GM23248 (cell line): ENCODE measurements at regions not wholly inside any gene's neighbourhood (a gene's known extent, or its start where the extent isn't known, plus 50 kb on each side); places are given as distances from the start of the nearest gene placed in this dataset.

ENCODE experiments used
- DNase-seq: peaks from one replicate; pipeline ENCODE4 v3.0.0-alpha.2; 2015
- H2AFZ ChIP-seq: fragments of 200-600 bp; sonication (generic); 2 replicates; pipeline ENCODE4 v1.6.1; 2016; ENCODE audit warnings: antibody characterized with exemption
- H3F3A ChIP-seq: fragments of 200-600 bp; sonication (generic); 2 replicates; pipeline ENCODE4 v1.6.1; 2016; ENCODE audit warnings: mild to moderate bottlenecking, antibody characterized with exemption, mixed run types; ENCODE audit not compliant: insufficient read depth
- H3K27ac ChIP-seq: fragments of 200-600 bp; sonication (generic); 2 replicates; pipeline ENCODE4 v1.5.1; 2016; ENCODE audit warnings: mild to moderate bottlenecking
- H3K27me3 ChIP-seq: fragments of 200-600 bp; sonication (generic); replicated peaks from 2 replicates; pipeline ENCODE4 v1.6.1; 2016; ENCODE audit warnings: mild to moderate bottlenecking; ENCODE audit not compliant: insufficient read depth
- H3K36me3 ChIP-seq: fragments of 200-600 bp; sonication (generic); 2 replicates; pipeline ENCODE4 v1.6.1; 2016; ENCODE audit warnings: low read depth, mild to moderate bottlenecking
- H3K4me1 ChIP-seq: fragments of 200-600 bp; sonication (generic); 2 replicates; pipeline ENCODE4 v1.6.1; 2016; ENCODE audit warnings: mild to moderate bottlenecking; ENCODE audit not compliant: insufficient read depth
- H3K4me2 ChIP-seq: fragments of 200-600 bp; sonication (generic); one replicate; pipeline ENCODE4 v1.6.1; 2016; ENCODE audit warnings: mild to moderate bottlenecking; ENCODE audit not compliant: unreplicated experiment
- H3K4me3 ChIP-seq: fragments of 200-600 bp; sonication (generic); 2 replicates; pipeline ENCODE4 v1.5.1; 2016; ENCODE audit warnings: mild to moderate bottlenecking
- H3K79me2 ChIP-seq: fragments of 200-600 bp; sonication (generic); 2 replicates; pipeline ENCODE4 v1.6.1; 2016; ENCODE audit warnings: mild to moderate bottlenecking; ENCODE audit not compliant: insufficient read depth
- H3K9ac ChIP-seq: fragments of 200-600 bp; sonication (generic); 2 replicates; pipeline ENCODE4 v1.6.1; 2016; ENCODE audit warnings: mild to moderate bottlenecking
- H3K9me2 ChIP-seq: fragments of 200-600 bp; sonication (generic); 2 replicates; pipeline ENCODE4 v1.6.1; 2016; ENCODE audit warnings: mixed run types, mild to moderate bottlenecking, moderate library complexity; ENCODE audit not compliant: insufficient read depth
- H3K9me3 ChIP-seq: fragments of 200-600 bp; sonication (generic); one replicate; pipeline ENCODE4 v1.6.1; 2017; ENCODE audit warnings: low read depth
- H4K20me1 ChIP-seq: fragments of 200-600 bp; sonication (generic); 2 replicates; pipeline ENCODE4 v1.6.0; 2016; ENCODE audit not compliant: insufficient read depth
- EZH2 ChIP-seq: fragments of 200-600 bp; sonication (generic); IDR thresholded peaks from 2 replicates; pipeline ENCODE4 v1.6.1; 2018; ENCODE audit warnings: antibody characterized with exemption, mild to moderate bottlenecking; ENCODE audit not compliant: insufficient read depth, poor library complexity, severe bottlenecking
- EZH2phosphoT487 ChIP-seq: fragments of 200-600 bp; sonication (generic); IDR thresholded peaks from 2 replicates; pipeline ENCODE4 v1.6.1; 2018; ENCODE audit warnings: antibody characterized with exemption, moderate library complexity, mild to moderate bottlenecking, low read depth; ENCODE audit not compliant: insufficient read depth
- WGBS, 2 experiments: methylation state at CpG; one replicate each; pipeline ENCODE4 v1.1.6; 2015 to 2017; ENCODE audit warnings: low lambda C conversion rate in 2 of 2, low coverage in 1 of 2; ENCODE audit errors: missing lambda C conversion rate in 2 of 2; 5-methylcytosine and 5-hydroxymethylcytosine counted together
- in situ Hi-C: fragments of 300-500 bp; cut with MboI; formaldehyde crosslinking; loops from 2 replicates; pipeline ENCODE4 v1.15.0; 2020

DNA sequence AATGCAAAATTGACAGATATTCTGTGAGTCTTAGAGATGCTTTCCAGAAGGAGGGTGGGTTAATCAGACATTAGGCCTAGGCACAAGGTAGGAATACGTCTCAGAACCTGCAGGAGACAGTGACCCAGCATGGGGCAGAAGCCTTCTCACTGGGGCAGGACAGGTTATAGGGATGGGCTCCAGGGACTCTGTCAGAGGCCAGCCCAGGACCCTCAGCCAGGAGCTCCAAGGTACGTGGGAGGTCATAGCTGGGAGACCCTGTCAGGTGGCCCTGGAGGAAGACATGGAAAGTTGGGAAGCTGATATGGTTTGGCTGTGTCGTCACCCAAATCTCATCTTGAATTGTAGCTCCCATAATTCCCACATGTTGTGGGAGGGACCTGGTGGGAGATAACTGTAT is 450.4 kb downstream of the GADD45G start:
- H3K27me3 ChIP-seq = no peaks in the 10 kb centered on the region
- in situ Hi-C loops = no loop called here

DNA sequence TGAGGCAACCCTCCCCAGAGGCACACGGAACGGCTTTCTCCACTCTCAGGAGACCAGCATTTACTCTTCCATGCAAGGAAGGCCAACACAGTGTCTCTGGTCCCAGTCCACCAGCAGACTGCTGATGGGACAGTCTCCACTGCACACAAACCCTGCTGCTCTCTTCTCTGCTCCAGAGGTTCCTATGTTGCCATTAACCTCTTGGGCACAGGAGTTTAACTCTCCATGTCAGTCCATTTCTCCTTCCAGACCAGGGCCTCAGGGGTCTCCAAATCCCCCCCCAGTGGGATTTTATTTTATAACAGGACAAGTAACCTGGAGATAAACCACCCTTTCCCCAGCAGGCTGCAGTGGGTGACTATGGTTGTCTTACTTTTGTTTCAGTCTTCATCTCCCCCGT is 452.5 kb downstream of the GADD45G start:
- TF ChIP-seq EZH2 (no peak), EZH2phosphoT487 (no peak)
- Histone ChIP-seq H3K4me2 (no peak overlapping the region), H3K79me2 (no peaks in the 10 kb centered on the region), H3K4me3 (no peak overlapping the region), H2AFZ (no peak overlapping the region), H3F3A (no peaks in the 10 kb centered on the region), H4K20me1 (no peaks in the 10 kb centered on the region), H3K4me1 (no peaks in the 10 kb centered on the region), H3K9ac (no peak overlapping the region), H3K27ac (no peak overlapping the region), H3K9me2 (no peaks in the 10 kb centered on the region), H3K36me3 (no peaks in the 10 kb centered on the region), H3K27me3 (no peaks in the 10 kb centered on the region), H3K9me3 (no peaks in the 10 kb centered on the region)
- in situ Hi-C loops = no loop called here
- WGBS, 2 experiments = 19 to 32% methylated on average over 3 of the region's 3 CpGs
- DNase-seq = no peak

More for the DNA sequence above, 450.4 kb downstream of the GADD45G start:
- Histone ChIP-seq H2AFZ (no peak overlapping the region), H3K9ac (no peak overlapping the region), H3K27ac (no peak overlapping the region), H3K79me2 (no peaks in the 10 kb centered on the region), H4K20me1 (no peaks in the 10 kb centered on the region), H3K9me2 (no peaks in the 10 kb centered on the region), H3K4me2 (no peak overlapping the region), H3K4me3 (no peak overlapping the region), H3F3A (no peaks in the 10 kb centered on the region), H3K4me1 (no peaks in the 10 kb centered on the region), H3K36me3 (no peaks in the 10 kb centered on the region), H3K9me3 (no peaks in the 10 kb centered on the region)
- WGBS, 2 experiments = 33 to 40% methylated on average over 3 of the region's 3 CpGs
- no peak for TF ChIP-seq EZH2phosphoT487
- no peak for TF ChIP-seq EZH2
- no peak for DNase-seq

DNA sequence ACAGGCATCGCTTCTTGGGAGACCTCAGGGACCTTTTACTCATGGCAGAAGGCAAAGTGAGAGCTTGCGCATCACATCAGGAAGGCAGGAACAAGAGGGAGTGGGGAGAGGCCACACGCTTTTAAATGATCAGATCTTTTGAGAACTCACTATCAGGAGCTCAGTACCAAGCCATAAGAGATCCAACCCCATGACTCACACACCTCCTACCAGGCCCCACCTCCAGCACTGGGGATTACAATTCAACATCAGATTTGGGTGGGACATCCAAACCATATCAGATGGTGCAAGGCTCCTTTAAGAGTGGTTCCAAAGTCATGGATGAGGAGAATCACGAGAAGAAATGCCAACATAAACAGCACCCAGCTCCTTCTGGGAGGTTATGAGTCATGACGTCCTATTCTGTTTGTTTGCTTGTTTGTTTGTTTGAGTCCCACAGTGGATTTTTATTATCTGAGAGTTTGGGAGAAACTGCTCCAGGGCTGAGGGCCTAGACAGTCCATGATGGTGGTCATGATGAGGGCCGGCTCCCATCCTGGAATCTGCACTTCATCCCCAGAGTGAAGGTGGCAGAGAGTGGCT is 453.5 kb downstream of the GADD45G start:
- Histone ChIP-seq H4K20me1 (no peaks in the 10 kb centered on the region), H3K4me1 (no peaks in the 10 kb centered on the region), H3K9me2 (no peaks in the 10 kb centered on the region), H3K27ac (no peak overlapping the region), H2AFZ (no peak overlapping the region), H3K27me3 (no peaks in the 10 kb centered on the region), H3K9ac (no peak overlapping the region), H3K36me3 (no peaks in the 10 kb centered on the region), H3K9me3 (no peaks in the 10 kb centered on the region), H3K4me3 (no peak overlapping the region), H3F3A (no peaks in the 10 kb centered on the region), H3K79me2 (no peaks in the 10 kb centered on the region), H3K4me2 (no peak overlapping the region)
- no peak for DNase-seq
- no peak for TF ChIP-seq EZH2
- no peak for TF ChIP-seq EZH2phosphoT487
- WGBS, 2 experiments = 67 to 69% methylated on average over 6 of the region's 6 CpGs
- in situ Hi-C loops = no loop called here

DNA sequence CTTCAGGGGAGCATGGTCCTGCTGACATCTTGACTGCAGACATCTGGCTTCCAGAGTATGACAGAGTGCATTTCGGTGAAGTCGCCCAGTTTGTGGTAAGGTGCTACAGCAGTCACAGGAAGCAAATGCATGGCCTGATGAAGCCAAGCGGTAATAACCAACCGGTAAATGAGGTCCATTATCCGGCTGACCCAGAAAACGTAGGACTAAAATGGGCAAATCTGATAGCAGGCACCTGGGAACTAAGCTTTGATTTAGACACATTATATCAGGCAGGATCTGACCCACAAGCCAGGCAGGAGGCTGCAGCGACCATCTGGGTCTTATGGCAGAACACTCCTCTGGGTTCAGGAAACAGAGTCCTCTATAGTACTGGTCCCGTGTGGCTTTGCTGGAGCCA is 454.6 kb downstream of the GADD45G start:
- no peak overlapping the region for H3K4me2 ChIP-seq
- no peaks in the 10 kb centered on the region for H3K9me3 ChIP-seq
- TF ChIP-seq EZH2 = no peak
- no peak for TF ChIP-seq EZH2phosphoT487
- H3K27me3 ChIP-seq = no peaks in the 10 kb centered on the region; the same call in 1 of the 2 replicates
- no peaks in the 10 kb centered on the region for H4K20me1 ChIP-seq
- in situ Hi-C loops = no loop called here
- H3K4me1 ChIP-seq = no peaks in the 10 kb centered on the region
- H2AFZ ChIP-seq = no peak overlapping the region
- H3K9ac ChIP-seq = no peak overlapping the region
- no peaks in the 10 kb centered on the region for H3K9me2 ChIP-seq
- H3K36me3 ChIP-seq = no peaks in the 10 kb centered on the region
- H3F3A ChIP-seq = no peaks in the 10 kb centered on the region
- 77 to 81% methylated on average over 8 of the region's 8 CpGs for WGBS, 2 experiments
- H3K79me2 ChIP-seq = no peaks in the 10 kb centered on the region
- H3K27ac ChIP-seq = no peak overlapping the region
- no peak for DNase-seq
- no peak overlapping the region for H3K4me3 ChIP-seq

DNA sequence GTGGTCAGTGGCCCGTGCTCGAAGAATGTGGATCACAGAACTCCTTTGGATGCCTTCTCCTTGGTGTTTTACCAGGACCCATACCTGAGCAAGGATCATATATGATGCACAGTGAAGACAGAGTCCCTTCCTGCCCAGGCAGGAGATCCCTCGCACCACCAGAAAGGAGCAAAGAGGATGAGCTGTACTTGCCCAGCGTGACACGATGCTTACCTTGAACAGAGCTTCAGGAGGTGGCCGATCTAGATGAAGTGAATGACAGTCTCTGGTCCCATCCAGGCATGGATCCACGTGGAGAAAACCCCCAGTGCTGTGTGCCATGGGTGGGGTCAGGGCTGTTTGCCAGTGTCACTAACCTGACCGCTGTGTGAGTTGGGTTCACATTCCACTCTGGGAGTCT is 455.4 kb downstream of the GADD45G start:
- no peak overlapping the region for H3K4me2 ChIP-seq

More for the DNA sequence above, 455.4 kb downstream of the GADD45G start:
- no peak overlapping the region for H3K27ac ChIP-seq
- no peaks in the 10 kb centered on the region for H3K79me2 ChIP-seq
- DNase-seq = no peak
- no peak overlapping the region for H3K9ac ChIP-seq
- in situ Hi-C loops = no loop called here
- H3K4me3 ChIP-seq = no peak overlapping the region
- 58 to 69% methylated on average over 8 of the region's 8 CpGs for WGBS, 2 experiments
- H3K9me3 ChIP-seq = no peaks in the 10 kb centered on the region
- no peaks in the 10 kb centered on the region for H3K36me3 ChIP-seq
- no peaks in the 10 kb centered on the region for H3K9me2 ChIP-seq
- H4K20me1 ChIP-seq = no peaks in the 10 kb centered on the region
- no peaks in the 10 kb centered on the region for H3K4me1 ChIP-seq
- H3F3A ChIP-seq = no peaks in the 10 kb centered on the region
- H2AFZ ChIP-seq = no peak overlapping the region
- TF ChIP-seq EZH2phosphoT487 (no peak), EZH2 (no peak)
- no peaks in the 10 kb centered on the region; the same call in 1 of the 2 replicates for H3K27me3 ChIP-seq
